Fibroblast of gingiva (primary cell): ENCODE measurements at regions not wholly inside any gene's neighbourhood (a gene's known extent, or its start where the extent isn't known, plus 50 kb on each side); places are given as distances from the start of the nearest gene placed in this dataset.
A peak's percentile ranks its signal among the peaks of the same experiment; 100 is the strongest.
"Not testable (repeated sequence)": the region's sequence is repeated elsewhere in the genome, so short reads cannot be mapped to it uniquely, and the experiment has no call there.

Experiments used
- DNase-seq: peaks from one replicate; pipeline ENCODE4 v3.0.0-alpha.2; 2011; ENCODE audit warnings: low read depth

DNA sequence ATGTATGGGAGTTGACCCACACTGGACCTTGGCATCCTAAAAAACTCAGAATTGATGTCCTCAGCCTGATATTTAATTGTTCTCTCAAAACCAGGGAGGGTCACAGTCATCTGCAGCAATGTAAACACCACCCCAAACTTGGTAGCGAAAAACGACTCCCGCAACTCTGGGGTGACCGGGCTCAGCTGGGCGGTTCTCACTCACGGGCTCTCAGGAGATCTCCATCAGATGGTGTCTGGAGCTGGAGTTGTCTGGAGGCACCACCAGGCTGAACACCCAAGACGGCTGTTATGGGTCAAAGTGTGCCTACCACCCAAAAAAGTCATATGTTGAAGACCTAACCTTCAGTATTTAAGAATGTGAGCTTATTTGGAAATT, 50.9 kb upstream of the NXT1 start:
- no peak for DNase-seq

DNA sequence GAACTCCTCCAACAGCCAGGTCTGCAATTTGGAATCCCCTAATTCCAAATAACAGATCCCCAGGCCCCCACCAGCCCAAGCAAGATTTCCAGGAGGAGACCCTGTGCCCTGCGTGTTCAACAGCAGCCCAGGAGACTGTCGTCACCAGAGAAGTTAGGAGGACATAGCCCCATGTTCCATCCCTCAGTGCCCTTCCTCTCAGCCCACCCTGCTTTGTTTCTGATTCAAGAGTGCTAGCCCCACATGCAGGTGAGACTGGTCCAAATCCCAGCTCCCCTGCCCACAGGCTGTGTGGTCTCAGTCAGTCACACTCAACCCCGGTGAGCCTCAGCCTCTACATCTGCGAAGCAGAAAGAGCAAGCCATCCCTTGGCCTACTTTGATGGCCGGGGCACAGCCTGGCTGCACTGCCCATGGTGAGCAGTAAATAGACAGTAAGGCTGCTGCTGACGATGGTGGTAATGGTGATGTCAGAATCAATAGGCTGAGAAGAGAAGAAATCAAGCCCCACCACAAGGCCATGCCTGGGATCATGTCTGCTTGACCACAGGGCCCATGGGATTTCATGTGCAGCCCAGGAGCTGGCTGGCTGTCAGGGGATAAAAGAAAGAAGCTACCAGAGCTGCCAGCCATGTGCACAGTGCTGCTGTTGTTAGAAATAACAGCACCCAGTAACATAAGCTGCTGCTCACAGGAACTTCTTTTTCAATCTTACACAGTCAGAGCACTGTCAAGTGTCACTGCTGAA, 51.5 kb upstream of the NXT1 start:
- DNase-seq, result peak; percentile 81

DNA sequence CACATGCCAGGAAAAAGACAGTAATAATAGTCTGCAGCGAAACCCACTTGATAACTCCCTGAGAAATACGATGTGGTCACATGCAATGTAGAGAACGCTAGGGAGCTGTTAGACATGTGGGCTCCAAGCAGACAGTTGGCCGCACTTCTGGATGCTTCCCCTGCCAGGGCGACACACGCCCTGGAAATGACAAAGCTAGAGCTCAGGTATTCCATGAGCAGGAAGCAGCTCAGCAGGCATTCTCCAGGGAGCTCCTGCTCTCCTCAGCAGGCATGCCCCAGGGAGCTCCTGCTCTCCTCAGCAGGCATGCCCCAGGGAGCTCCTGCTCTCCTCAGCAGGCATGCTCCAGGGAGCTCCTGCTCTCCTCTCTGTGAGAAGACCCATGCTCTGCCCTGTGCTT, 52.4 kb upstream of the NXT1 start:
- no peak for DNase-seq

DNA sequence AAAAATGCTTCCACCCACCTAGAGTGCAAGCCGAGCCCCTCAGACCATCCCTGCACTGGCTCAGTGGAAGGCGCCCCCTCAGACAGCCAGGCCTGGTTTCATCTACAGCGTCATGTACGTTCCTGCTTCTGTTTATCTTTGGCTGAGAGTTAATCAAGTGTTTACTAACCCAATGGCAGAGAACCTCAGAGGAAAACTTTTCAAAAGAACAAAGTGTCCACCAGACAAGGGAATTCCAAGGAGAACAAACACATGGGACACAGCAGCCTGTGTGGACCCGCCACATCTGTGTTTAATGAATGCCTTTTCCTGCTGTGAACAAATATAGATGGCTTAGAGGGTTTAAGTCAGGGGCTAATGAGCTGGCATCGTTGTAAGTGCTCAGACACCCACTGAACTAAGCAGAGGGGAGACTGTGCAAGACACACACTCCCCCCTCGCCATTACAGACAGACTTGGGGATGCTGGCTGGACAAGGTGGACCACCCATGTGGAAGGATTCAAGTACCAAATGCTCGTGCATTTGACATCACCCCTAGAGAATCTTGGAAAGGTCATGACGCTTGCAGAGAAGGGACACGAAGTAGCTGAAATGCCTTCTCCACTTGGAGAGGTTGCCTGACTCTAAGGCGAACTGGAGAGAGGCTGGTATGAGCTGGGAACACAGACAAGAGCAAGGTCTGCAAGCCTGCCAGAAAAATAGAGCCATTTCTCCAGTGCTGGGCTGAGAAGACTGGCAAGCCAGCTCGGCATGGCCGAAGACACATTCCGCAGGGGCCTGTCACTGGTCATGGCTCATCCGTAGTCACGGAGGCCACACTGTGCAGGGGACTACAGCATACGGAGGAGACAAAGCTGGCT, 53.5 kb upstream of the NXT1 start:
- peak; percentile 72 for DNase-seq

DNA sequence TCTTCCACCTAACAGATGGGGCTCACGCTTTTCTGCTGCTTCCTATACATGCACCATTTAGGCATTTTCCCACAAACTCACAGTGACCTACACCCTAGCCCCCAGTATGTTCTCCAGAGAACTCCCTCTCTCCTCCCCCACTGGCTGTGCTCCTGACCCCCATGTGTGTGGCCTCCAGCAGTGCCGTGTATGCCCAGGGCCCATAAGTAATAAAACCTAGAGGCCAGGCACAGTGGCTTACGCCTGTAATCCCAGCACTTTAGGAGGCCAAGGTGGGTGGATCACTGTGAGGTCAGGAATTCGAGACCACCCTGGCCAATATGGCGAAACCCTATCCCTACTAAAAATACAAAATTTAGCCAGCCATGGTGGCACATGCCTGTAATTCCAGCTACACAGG, 54.7 kb upstream of the NXT1 start:
- DNase-seq, result no peak

DNA sequence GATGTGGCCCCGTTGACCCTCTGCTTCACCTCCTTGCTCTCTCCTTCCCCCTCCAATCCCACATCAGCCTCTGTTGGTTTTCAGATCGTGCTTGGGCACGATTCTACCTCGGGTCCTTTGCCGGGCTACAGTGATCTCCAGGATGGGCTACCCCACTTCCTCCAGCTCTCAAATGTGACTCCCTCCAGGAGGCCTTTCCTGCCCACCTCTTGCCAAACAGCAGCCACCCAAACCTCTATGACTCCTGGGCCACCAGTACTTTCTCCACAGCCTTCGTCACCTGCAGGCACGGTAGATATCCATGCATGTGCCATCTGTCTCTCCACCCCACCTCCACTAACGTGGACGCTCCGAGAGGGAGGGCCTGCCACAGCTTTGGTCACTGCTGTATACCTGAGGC, 55.9 kb upstream of the NXT1 start:
- no peak for DNase-seq

DNA sequence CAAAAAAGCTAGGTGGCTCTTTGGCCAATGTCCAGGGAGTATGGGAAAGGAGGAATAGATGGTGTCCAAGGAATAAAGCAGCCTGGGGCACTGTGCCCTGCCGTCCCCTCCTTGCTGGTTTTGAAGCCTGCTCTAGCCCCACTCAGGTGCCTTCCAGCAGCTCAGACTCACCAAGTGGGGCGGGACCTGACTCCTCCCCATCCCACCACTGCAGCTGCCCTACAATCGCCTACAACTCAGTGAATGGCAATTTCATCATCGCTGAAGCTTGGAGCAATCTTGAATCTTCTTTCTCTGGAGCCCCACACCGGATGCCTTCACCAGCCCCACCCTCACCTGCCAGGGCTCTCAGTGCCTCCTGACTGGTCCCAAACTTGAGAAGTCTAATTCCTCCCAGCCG, 56.4 kb upstream of the NXT1 start:
- no peak for DNase-seq

DNA sequence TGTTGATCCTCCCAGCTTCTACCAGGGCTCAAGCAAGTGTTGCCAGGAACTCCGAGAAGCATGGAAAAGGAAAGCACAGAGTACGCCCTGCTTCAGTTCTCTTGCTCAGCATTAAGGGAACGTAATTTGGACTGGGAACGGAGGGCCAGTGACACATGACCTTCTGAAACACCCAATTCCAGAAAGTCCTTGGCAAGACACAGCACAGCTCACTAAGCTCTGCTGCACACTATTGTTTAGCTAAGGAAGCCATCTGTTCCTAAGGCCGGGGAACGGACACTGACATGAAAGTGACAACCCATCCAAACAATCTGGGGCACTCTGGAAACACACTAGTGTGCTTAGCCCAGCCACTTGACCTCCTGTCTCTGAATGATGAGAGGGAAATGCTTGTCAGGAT, 56.9 kb upstream of the NXT1 start:
- no peak for DNase-seq

DNA sequence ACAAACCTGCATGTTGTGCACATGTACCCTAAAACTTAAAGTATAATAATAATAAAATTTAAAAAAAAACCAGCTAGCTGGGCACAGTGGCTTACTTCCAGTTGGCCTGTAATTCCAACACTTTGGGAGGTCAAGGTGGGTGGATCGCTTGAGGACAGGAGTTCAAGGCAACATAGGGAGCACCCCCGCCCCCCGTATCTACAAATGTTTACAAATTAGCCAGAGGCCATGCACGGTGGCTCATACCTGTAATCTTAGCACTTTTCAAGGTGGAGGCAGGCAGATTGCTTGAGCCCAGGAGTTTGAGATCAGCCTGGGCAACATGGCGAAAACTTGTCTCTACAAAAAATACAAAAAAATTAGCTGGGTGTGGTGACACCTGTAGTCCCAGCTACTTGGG, 58.3 kb upstream of the NXT1 start:
- not testable (repeated sequence) for DNase-seq

DNA sequence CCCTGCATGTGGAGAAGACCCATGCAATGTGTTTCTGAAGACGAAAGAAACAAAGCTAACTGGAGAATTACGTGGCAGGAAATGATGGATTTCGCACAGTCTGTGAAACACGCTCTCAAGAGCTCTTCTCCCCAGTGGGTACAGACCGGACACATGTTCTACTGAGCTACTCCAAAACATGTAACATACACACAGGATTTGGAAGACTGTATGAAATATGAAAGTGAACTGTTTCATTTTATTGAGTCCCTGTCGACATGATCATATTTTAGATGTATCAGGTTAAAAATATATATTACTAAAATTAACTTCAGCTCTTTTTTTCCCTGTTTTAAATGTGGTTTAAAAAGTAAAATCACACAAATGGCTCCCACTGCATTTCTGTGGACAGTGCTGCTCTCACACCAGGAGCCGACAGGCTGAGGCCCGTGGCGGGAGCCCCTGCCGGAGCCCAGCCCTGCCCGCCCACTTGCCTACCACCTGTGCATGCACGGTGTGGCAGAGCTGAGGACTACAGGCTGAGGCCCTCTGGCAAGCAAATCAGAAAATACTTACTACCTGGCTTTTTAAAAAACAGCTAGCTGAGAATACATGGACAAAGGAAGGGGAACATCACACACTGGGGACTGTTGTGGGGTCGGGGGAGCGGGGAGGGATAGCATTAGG, 58.9 kb upstream of the NXT1 start:
- DNase-seq, result no peak

DNA sequence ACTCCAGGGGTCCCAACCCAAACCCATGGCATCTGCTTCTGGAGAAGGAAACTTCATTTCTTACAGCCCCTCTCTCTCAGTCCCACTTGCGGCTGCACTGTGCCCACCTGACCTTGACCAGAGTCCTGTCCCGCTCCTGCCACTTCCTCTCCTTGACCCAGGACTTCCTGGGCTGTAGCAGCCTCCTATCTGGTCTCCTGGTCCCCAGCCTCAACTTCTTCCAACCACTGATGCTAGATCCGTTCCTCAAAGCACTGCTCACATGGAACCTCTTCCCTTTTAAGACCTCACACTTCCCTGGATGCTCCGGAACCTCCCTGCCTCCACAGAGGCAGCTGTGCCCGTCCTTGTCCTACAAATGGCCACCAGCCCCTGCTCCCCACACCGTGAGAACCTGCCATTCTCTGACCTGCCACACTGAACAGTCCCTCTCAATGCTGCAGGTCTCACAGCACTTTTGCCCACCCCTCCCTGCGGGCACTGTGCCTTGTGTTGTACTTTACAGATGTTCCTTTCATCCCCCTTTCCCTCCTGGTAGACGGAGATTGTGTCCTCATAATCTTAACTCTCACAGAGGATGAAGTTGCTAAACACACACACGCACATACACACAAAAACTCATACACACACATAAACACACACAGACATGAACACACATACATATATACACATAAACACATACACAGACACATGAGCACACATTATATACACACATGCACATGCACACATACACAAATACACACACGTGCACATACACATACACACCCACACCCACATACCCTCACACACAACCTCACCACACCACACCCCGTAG, 59.6 kb upstream of the NXT1 start:
- no peak for DNase-seq

DNA sequence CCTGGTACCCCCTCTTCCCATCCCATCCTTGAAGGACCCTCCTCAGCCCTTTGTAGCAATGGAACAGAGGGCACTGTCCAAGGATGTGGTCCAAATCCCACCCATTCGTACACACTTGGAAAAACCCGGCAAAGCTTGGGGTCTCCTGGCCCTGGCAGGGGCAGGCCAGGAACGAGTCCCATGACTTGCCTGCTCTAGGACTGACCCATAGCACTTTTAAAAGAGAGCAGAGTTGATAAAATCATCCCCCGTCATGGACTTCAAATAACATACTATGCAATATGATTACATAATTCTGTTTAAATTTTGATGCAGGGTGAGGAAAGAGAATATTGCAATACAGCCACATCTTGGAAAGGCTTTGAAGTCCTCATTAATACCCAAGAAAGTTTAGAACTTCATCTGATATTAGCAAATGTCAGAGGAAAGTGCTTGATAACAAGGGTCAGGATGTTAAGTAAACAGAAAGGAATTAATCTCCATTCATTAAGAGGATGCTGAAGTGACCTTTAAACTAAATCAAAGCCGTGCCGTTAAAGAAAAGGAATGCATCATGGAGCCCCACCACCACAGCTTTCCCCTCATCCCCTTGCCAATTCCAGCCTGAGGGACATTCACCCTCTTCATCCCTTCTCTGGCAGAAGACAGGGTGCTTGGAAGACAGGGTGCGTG, 60.7 kb upstream of the NXT1 start:
- no peak for DNase-seq

DNA sequence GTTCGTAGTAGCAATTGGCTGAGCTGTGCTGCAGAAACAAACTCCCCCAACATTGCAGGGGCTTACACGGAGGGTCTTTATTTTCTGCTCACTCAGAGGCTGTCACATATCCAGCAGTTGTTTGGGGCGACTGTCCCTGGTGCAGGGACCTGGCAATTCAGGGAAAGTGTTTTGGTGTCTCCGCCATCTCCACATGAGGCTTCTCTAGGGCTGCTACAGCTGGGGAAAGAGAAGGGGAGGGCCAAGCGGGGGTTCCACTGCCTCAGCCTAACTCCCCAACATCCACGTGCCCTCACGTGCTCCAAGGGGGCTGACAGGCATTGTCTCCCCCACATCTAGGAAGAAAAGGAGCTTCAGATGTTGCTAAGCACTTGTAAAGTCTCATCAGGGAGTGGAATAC, 61.3 kb upstream of the NXT1 start:
- no peak for DNase-seq

DNA sequence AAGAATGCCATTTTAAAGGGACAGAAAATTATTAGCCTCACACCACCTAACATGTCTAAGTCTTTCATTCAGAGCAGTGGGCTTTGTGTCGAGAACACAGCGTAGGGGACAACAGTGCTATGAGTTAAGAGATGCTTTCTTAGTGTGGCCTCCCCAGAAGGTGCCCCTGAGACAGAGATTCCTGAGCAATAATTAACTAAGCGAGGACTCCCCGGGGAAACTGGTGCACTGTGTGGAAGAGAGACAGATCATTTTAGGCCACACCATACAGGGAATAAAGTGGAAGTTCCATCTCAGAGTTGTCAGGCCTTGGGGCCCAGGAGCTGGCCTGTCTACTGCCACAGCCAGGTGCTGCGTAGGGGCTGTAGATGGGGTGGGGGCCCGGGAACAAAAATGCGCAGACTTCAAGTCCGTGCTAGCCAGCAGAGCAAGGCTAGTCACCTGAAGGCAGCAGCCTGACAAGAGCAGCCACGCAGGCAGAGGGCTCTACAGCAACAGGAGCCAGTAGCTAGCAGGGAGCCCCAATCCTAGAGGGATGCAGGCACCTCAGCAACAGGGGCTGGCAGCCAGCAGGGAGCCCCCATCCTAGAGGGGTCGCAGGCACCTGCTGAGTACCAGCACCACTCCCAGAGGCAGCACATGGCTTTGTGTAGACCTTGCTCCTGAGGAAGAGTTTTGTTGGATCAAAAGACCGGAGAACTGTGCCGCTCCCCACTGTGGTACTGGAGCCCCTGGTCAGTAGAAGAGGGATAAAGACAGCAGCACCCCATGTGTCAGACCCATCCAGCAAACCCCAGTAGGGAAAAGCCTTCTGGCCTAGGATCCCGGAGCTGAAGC, 63.0 kb upstream of the NXT1 start:
- no peak for DNase-seq

DNA sequence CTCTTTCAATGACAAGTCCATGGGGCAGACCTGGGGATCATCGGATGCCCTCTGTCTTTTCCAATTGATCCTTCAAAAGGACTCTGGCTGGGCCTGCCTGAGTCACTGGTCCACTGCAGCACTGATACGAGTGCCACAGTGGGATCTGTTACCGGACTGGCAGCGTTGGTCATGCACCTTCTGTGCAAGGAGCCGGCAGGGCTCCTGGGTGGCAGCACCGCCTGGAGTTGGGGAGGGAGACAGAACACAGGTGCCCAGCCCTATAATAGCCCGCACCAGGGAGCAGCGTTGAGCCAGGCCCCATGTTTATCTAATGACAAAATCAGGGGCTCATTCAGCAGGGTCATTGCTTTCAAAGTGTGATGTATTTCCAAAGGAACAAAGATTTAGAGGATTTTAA, 64.2 kb upstream of the NXT1 start:
- DNase-seq, result no peak

DNA sequence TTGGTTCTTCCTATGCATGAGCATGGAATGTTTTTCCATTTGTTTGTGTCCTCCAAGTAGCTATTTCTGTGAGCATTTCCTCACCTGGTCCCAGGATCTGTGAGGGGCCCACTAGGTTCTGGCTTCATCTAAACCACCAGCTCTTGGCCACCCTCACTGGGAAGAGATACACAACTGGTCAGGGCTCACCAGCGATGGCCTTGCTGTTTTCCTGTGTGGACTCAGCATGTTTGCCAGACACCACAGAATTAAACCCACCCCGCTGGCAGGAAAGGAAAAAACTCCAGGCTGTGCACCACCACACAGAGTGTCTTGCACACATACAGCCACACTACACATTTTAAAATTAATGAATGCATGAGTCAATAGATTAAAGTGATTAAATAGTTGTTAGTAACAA, 65.1 kb upstream of the NXT1 start:
- no peak for DNase-seq

DNA sequence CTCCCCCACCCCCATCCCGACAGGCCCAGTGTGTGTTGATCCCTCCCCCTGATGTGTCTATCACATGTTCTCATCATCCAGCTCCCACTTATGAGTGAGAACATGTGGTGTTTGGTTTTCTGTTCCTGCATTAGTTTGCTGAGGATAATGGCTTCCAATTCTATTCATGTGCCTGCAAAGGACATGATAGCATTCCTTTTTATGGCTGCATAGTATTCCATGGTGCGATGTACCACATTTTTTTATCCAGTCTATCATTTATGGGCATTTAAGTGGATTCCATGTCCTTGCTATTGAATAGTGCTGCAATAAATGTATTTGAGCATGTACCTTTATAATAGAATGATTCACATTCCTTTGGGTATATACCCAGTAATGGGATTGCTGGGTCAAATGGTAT, 66.6 kb upstream of the NXT1 start:
- no peak for DNase-seq

DNA sequence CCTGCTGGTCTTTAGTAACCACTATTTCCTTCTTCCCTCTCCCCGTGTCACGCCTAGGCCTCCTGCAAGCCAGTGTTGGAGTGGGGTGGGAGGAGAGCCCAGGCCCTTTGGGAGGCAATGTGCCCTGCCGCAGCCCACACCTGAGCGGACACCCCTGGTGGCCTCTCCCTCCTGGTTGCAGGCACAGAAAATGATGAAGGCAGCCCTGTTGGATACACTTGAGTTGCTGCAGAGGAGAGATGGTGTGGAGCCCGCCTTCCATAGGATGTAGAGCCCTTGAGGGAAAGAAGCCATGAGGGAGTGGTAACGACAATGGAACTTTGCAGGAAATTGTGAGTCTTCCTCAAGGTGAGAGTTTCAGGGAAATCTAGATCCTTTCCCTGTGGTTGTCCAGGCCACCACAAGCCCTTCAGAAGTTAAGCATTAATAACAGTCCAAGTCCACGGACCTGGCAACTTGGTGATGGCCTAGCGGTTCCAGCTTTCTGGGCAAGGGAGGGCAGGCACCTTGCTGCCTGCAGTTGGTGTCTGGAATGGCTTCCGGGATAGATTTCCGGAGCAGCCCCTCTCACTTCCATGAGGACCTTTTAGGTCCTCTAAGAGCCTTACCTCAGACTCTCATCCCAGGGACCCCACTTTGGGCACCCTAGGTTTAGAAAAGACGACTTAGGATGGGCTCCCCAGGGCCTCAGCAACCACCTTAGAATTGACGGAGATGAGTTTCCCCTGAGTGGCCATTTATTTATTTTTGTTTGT, 67.3 kb upstream of the NXT1 start:
- DNase-seq, result no peak

DNA sequence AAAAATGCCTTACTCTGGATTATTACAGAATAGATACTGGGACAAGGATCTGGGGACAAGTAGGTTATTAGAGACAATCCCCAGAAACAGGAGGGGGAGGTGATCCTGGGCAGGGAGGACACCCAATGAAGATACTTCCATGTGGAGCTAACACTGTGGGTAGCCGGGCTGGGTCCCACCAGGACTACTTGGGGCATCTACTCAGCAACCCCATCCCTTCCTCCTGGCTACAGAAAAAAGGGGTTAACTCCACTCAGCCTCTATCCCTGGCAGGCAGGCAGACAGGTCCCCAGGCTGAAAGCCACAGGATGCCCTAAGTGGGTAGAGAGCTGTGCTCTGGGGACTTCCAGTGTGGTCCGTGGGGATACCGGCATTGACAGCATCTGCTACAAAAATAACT, 68.0 kb upstream of the NXT1 start:
- DNase-seq, result no peak

DNA sequence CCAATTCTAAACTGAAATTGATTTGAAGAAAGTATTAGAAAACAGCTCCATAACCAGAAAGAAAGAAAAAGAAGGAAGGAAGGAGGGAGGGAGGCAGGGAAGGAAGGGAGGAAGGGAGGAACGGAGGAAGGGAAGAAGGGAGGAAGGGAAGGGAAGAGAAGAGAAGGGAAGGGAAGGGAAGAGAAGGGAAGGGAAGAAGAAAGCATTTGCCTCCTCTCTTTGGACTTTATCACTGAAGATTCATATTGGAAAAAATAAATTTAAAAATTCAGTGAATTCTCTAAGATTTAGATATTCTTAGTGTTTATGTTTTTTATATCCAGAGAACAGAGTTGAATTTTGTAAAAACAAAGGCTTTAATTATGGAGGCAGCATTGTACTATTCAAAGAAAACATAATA, 68.5 kb upstream of the NXT1 start:
- no peak for DNase-seq
